Hepatocyte (in vitro differentiated cells): ENCODE measurements at regions not wholly inside any gene's neighbourhood (a gene's known extent, or its start where the extent isn't known, plus 50 kb on each side); places are given as distances from the start of the nearest gene placed in this dataset.

ENCODE experiments used
- DNase-seq: peaks from one replicate; pipeline ENCODE4 v3.0.0-alpha.2; 2016; ENCODE audit warnings: low spot score
- H2AFZ ChIP-seq: fragments of 200-600 bp; sonication (generic); 2 replicates; pipeline ENCODE4 v1.6.0; 2016; ENCODE audit warnings: antibody characterized with exemption, mild to moderate bottlenecking
- H3K27ac ChIP-seq: fragments of 200-600 bp; sonication (generic); 2 replicates; pipeline ENCODE4 v1.5.1; 2016; ENCODE audit warnings: mild to moderate bottlenecking
- H3K27me3 ChIP-seq: fragments of 200-600 bp; sonication (generic); 2 replicates; pipeline ENCODE4 v1.6.1; 2016
- H3K36me3 ChIP-seq: fragments of 200-600 bp; sonication (generic); replicated peaks from 2 replicates; pipeline ENCODE4 v1.5.1; 2016; ENCODE audit warnings: low read depth; ENCODE audit not compliant: insufficient read depth
- H3K4me1 ChIP-seq: fragments of 200-600 bp; sonication (generic); 2 replicates; pipeline ENCODE4 v1.5.1; 2016; ENCODE audit warnings: mild to moderate bottlenecking, moderate library complexity; ENCODE audit not compliant: insufficient read depth
- H3K4me2 ChIP-seq: fragments of 200-600 bp; sonication (generic); 2 replicates; pipeline ENCODE4 v1.6.0; 2016
- H3K4me3 ChIP-seq: fragments of 200-600 bp; sonication (generic); 2 replicates; pipeline ENCODE4 v1.5.1; 2016; ENCODE audit warnings: mild to moderate bottlenecking
- H3K79me2 ChIP-seq: fragments of 200-600 bp; sonication (generic); 2 replicates; pipeline ENCODE4 v1.6.0; 2017; ENCODE audit warnings: mild to moderate bottlenecking
- H3K9me2 ChIP-seq: fragments of 200-600 bp; sonication (generic); replicated peaks from 2 replicates; pipeline ENCODE4 v1.6.0; 2017; ENCODE audit warnings: mild to moderate bottlenecking; ENCODE audit not compliant: insufficient read depth
- H3K9me3 ChIP-seq: fragments of 200-600 bp; sonication (generic); 2 replicates; pipeline ENCODE4 v1.5.1; 2016; ENCODE audit warnings: low read depth, mild to moderate bottlenecking
- H4K20me1 ChIP-seq: fragments of 200-600 bp; sonication (generic); 2 replicates; pipeline ENCODE4 v1.6.0; 2016; ENCODE audit warnings: mild to moderate bottlenecking; ENCODE audit not compliant: insufficient read depth, poor library complexity, severe bottlenecking
- EZH2 ChIP-seq: fragments of 200-600 bp; sonication (generic); IDR thresholded peaks from 2 replicates; pipeline ENCODE4 v1.6.1; 2016; ENCODE audit warnings: antibody characterized with exemption, mild to moderate bottlenecking, borderline replicate concordance
- EZH2phosphoT487 ChIP-seq: fragments of 200-600 bp; sonication (generic); IDR thresholded peaks from one replicate; pipeline ENCODE4 v1.6.1; 2018; ENCODE audit warnings: antibody characterized with exemption, mild to moderate bottlenecking, low read depth, moderate library complexity; ENCODE audit not compliant: unreplicated experiment, severe bottlenecking
- WGBS: methylation state at CpG from one replicate; pipeline ENCODE4 v1.1.6; 2016; ENCODE audit warnings: low lambda C conversion rate; ENCODE audit errors: missing lambda C conversion rate; 5-methylcytosine and 5-hydroxymethylcytosine counted together
- TF ChIP-seq, protein P1 (sequence below): fragments of 200-600 bp; sonication (generic); IDR thresholded peaks from 2 replicates; pipeline ENCODE4 v1.5.1; 2016; ENCODE audit warnings: antibody characterized with exemption, mild to moderate bottlenecking; ENCODE audit not compliant: poor library complexity

DNA sequence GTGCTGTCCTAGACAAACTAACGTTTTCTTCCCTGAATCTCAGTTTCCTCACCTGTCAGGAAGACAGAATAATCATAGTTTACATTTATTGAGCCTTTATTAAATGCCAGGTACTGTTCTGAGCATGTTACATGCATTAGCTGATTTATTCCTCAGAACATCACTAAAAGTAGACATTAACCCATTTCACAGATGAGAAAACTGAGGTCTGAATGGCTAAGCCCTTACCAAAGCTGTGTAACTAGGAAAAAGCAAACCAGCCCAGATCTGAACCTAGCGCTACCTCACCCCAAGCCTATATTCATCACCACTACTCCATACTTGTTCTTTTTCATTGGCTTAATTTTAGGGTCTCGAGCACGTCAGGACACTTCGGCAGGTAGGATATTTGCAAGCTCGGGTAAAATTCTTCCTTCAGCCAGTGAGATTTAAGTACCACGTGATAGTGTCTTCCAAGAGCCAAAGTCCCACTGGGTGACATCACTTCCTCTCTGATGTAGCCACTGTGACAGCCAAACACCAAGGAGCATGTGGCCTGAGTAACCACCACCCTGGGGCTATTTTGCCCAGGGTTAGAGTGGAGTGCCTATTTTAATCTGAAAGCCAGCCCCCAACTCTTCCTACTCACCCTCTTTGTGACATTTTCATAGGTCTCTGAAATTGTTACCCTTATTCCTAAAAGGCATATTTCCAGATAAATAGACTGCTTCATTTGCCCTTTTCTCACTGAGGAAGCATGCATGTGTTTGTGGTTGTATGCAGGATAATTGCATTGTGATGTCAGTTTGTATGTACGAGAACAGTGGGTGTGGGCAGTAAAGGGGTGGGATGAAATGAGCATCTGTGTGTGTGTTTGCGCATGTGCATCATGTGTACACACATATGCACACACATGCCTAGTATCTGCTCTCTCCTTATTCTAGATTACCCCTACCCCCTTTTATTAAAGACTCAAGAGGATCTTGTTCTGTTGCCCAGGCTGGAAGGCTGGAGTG lies 62.2 kb upstream of the WSCD2 start:
- no peaks in the 10 kb centered on the region for H3K4me1 ChIP-seq
- H3K4me3 ChIP-seq, result no peak overlapping the region
- no peaks in the 10 kb centered on the region for H3K9me3 ChIP-seq
- TF ChIP-seq EZH2phosphoT487 (no peak), EZH2 (no peak)
- TF ChIP-seq, protein P1, sequence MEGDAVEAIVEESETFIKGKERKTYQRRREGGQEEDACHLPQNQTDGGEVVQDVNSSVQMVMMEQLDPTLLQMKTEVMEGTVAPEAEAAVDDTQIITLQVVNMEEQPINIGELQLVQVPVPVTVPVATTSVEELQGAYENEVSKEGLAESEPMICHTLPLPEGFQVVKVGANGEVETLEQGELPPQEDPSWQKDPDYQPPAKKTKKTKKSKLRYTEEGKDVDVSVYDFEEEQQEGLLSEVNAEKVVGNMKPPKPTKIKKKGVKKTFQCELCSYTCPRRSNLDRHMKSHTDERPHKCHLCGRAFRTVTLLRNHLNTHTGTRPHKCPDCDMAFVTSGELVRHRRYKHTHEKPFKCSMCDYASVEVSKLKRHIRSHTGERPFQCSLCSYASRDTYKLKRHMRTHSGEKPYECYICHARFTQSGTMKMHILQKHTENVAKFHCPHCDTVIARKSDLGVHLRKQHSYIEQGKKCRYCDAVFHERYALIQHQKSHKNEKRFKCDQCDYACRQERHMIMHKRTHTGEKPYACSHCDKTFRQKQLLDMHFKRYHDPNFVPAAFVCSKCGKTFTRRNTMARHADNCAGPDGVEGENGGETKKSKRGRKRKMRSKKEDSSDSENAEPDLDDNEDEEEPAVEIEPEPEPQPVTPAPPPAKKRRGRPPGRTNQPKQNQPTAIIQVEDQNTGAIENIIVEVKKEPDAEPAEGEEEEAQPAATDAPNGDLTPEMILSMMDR, result no peak
- no peak overlapping the region for H3K27ac ChIP-seq
- H3K9me2 ChIP-seq, result no peaks in the 10 kb centered on the region
- H2AFZ ChIP-seq, result no peak overlapping the region
- 71% methylated on average over 9 of the region's 9 CpGs for WGBS
- no peak for DNase-seq
- H3K27me3 ChIP-seq, result no peaks in the 10 kb centered on the region
- no peaks in the 10 kb centered on the region for H3K36me3 ChIP-seq
- H4K20me1 ChIP-seq, result no peaks in the 10 kb centered on the region
- no peaks in the 10 kb centered on the region for H3K79me2 ChIP-seq
- H3K4me2 ChIP-seq, result no peak overlapping the region

- no peak for TF ChIP-seq EZH2
- TF ChIP-seq, protein P1, result no peak
- TF ChIP-seq EZH2phosphoT487, result no peak
- WGBS, result 69% methylated on average over 5 of the region's 5 CpGs
- Histone ChIP-seq H3K79me2 (no peaks in the 10 kb centered on the region), H2AFZ (no peak overlapping the region), H3K27ac (no peak overlapping the region), H4K20me1 (no peaks in the 10 kb centered on the region), H3K4me3 (no peak overlapping the region), H3K27me3 (no peaks in the 10 kb centered on the region), H3K36me3 (no peaks in the 10 kb centered on the region), H3K4me1 (no peaks in the 10 kb centered on the region), H3K9me3 (no peaks in the 10 kb centered on the region), H3K9me2 (no peaks in the 10 kb centered on the region), H3K4me2 (no peak overlapping the region)
- DNase-seq, result no peak
These were observed 59.4 kb upstream of the WSCD2 start for GRCh38 chr12:108069651-108070165.

- Histone ChIP-seq H3K4me3 (no peak overlapping the region), H2AFZ (no peak overlapping the region), H3K36me3 (no peaks in the 10 kb centered on the region), H3K79me2 (no peaks in the 10 kb centered on the region), H3K9me3 (no peaks in the 10 kb centered on the region), H3K4me1 (no peaks in the 10 kb centered on the region), H3K4me2 (no peak overlapping the region), H3K27ac (no peak overlapping the region), H3K9me2 (no peaks in the 10 kb centered on the region), H4K20me1 (no peaks in the 10 kb centered on the region), H3K27me3 (peaks cover 4% of the 10 kb centered on the region)
- 46% methylated on average over 3 of the region's 3 CpGs for WGBS
- no peak for DNase-seq
- TF ChIP-seq, protein P1, result no peak
- no peak for TF ChIP-seq EZH2
- TF ChIP-seq EZH2phosphoT487, result no peak
These were observed 53.5 kb upstream of the WSCD2 start for GRCh38 chr12:108075561-108075960.
